Stimulated activated CD8-positive, alpha-beta memory T cell treated with anti-CD3 and anti-CD28 coated beads, Interleukin-2, amount 100 ng/mL, for 1 hour (primary cell): ENCODE measurements at regions not wholly inside any gene's neighbourhood (a gene's known extent, or its start where the extent isn't known, plus 50 kb on each side); places are given as distances from the start of the nearest gene placed in this dataset.

Experiments
- DNase-seq, 2 donors: peaks; one replicate each; pipeline ENCODE4 v3.0.0-alpha.2; 2020; ENCODE audit warnings: low read depth in 2 of 2

- DNase-seq = no peak
Observed at GRCh38 chr4:123990310-123990870, 593.8 kb downstream of the SPRY1 start.

DNA sequence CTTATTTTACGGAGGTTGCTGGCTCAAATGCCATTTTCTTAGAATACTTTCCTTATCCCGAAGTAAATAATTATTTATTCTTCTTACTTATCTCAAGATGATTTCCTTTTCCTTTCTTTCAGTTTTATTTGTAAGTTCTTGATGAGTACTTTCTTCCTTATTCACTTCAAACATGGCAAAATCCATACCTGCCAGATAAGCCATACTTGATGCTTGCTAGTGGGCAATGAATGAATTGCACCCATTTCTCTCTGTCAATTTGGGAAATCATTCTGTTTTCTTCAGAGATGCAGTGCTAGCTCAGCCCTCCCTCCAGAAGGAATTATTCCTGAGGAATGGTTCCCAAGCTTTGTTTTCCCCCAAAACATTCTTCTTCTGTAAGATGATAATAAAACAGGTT, 598.3 kb downstream of the SPRY1 start:
- DNase-seq = no peak

DNA sequence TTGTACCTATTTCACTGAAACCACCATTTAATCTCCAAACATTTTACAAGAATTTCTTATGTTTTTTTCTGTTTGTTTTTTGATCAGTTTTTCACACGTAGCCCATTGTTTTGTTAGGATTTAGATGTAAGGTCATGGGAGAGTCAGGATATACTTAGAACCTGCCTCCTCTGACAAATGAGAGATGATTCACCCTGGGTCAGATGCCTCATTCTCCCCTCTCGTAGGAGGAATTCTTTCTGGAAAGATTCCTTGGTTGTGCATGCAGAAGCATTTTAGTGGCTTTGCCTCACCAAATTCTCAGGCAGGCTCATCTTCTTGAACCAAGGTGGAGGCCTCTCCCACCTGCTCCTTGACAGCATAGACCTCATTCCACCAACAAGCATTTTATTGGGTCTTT, 599.3 kb downstream of the SPRY1 start:
- DNase-seq = no peak

- no peak for DNase-seq
Observed at GRCh38 chr4:123996718-123997510, 600.3 kb downstream of the SPRY1 start.

GRCh38 chr4:123997776-123998449, 601.3 kb downstream of the SPRY1 start:
- DNase-seq = no peak

DNA sequence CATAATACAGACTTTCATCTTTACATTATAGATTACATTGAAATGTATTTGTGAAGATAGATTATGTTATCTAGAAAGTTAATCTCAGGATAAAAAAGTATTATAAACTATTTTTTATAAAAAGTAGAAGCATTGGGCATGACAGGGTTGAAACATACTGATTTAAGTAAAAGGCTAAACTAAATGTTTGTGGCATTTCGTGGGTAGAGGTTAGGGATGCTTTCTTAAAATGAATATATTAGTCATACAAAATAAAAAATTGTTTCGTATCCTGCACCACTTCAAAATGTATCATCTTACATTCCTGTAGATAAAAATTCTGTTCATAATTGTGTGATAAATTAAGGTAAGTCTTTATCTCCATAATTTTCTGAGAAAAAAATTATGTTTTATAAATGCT, 603.6 kb downstream of the SPRY1 start:
- DNase-seq = no peak

DNA sequence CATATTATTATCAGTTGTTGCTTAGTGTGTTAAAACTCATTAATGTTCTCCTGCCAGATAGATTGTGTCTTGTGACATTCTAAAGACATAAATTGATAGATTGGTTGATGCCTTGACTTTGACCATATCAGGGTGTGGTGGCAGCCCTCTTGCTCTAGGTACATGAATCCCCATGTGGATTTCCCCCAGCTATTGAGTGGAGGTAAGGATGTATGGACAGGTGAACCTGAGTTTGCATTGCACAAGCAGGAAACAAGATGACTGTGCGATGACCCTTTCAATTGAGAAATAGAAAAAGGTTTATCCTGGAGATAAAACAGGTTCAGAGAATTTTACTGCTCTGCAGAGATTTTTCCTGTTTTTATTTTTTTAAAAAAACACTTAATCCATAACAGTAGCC, 619.2 kb downstream of the SPRY1 start:
- no peak for DNase-seq

DNA sequence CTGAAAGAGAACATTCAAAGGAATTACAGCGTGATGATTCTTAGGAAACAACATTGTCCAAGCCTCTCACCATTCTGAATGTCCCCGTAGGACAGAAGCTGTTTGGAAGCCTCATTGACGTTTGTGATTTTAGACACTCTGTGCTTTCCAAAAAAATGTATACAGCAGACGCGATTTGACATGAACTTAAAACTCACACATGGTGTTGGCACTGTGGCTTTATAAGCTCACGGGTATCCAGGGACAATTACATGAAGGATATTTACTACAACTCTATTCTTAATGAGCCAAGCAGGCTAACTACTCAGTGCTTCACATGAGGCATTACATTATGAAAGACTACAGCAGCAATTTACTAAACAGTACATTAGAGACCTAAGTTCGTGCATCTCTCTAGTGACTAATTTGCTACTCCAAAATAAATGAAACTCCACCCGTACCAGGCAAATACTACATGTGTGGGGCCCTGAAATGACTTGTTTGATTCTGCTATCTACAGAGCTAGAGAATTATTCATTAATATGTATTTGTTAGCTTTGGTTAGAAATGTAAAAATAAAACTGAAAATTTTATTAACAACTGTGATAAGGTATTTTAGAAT, 620.7 kb downstream of the SPRY1 start:
- no peak for DNase-seq

DNA sequence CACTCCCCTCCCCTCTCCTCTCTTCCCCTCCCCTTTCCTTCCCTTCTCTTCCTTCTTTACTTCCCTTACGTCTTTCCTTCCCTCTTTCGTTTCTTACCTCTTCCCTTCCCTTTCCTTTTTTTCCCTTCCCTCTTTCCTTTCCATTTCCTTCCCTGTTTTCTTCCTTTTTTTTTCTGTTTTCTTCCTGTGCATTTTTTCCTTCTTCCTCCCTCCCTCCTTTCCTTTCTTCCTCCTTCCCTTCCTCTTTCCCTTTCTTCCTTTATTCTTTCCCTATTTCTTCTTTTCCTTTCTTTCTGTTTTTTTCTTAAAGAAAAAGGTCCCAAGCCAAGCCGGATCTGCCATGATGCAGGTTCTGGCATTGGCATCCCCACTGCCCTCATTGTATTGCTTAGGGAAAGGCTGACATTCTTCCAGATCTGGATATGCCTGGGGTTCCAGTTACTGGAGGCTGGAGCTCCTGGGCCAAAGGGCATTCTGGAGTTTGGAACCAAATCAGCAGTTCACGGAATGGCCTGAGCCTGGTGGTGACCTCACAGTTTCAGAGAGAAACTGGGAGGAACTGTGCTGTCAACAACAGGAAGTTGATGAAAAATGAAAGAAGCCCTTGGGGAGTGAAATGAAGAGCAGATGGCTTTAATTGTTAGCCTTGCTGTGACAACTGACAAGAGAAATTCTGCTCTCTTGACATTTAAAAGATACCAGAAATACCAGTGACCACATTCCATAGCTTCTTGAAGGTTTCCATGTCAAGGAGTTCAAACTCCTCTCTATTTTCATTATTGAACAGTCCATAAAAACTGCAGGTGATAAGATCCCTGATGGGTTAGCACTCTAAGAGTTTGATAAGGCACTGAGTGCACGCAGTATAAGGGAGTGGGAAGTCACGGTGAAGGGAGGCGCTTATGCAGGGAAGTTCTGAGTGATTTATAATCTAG, 622.1 kb downstream of the SPRY1 start:
- no peak for DNase-seq

DNA sequence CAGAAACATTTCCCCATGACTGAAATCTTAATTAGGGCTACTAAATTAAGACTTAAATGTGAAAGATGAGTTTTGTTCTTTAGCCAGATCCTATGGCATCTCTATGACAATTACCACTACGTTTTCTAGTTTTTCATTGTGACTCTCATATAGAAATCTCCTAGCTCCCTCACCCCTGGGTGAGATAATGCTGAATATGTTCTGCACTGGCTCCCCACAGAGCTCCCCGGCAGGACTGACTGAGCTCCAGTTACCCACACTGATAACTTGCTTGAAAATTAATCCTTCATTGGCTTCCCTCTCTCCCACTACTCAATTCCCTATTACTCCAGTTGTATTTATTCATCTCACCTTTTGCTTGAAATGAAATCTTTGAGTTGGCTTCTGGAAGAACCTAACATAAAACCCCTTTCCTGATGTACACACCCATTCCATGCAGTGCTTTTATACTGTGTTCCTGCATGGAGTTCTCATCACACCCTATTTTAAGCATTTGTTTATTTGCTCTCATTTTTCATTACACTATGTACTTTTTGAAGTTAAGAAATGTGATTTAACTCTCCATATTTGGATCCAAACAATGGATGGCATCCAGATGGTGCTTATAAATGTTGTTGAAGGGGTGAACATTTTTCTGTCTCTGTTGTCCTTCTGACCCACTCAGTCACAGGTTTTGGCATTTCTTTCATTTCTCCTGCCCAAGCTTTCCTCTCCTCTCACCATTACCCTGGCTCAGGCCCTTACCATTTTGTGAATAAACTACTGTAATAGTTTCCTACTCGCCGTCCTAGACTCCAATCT, 623.4 kb downstream of the SPRY1 start:
- DNase-seq = no peak

DNA sequence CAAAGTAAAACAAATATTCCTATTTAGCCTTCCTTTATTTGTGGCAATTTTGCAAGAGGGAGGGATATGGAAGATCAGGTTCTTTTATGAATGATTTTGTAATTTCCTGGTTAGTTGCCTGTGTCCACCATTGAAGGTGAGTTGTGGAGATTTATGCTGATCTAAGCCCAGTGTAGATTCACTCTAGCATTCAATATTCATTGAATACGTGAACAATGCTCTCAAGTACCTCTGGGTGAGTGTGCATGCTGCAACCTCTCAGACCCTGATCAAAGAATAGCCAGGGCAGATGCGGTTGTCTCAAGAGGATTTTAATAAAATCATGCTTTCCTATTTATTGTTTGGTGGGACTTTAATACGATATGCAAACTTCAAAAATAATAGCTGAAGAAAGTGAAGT, 628.4 kb downstream of the SPRY1 start:
- no peak for DNase-seq

DNA sequence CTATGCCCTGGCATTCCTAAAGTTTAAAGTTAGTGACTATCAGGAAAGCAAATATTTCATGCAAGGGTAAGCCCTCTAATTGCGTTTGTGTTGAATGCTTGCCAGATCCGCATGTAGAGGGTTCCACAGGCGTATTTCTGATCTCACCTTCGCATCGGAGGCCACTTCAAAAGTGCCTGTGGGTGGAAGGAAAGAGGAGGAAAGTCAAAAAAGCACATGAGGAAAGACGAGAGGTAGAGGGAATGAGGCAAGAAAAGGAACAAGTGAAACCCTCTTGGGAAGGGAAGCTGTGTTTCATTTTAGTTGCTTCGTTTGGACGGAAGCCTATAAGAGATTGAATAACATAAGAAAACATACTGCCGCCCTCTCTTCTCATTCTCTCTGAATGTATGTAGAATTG, 628.8 kb downstream of the SPRY1 start:
- DNase-seq = no peak

GRCh38 chr4:124028182-124028581, 631.6 kb downstream of the SPRY1 start:
- DNase-seq = no peak

GRCh38 chr4:124030147-124030546, 633.6 kb downstream of the SPRY1 start:
- DNase-seq = no peak

DNA sequence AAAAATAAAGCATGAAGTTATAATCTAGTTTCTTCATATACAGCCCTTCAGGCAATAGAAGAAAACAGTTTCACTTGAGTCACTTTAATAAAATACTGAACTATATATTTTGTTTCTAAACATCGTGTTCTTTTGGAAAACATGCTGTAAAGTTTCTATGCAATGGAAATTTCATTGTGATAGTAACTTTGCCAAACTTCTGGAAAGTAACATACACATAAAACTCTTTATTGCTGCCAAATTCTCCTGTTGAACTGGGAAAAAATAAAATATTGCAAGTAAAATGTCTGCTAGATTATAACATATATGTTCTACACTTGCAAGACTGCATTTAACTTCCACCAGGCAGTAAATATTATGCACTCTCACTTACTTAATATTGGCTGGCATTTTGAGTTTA, 635.4 kb downstream of the SPRY1 start:
- no peak for DNase-seq

DNA sequence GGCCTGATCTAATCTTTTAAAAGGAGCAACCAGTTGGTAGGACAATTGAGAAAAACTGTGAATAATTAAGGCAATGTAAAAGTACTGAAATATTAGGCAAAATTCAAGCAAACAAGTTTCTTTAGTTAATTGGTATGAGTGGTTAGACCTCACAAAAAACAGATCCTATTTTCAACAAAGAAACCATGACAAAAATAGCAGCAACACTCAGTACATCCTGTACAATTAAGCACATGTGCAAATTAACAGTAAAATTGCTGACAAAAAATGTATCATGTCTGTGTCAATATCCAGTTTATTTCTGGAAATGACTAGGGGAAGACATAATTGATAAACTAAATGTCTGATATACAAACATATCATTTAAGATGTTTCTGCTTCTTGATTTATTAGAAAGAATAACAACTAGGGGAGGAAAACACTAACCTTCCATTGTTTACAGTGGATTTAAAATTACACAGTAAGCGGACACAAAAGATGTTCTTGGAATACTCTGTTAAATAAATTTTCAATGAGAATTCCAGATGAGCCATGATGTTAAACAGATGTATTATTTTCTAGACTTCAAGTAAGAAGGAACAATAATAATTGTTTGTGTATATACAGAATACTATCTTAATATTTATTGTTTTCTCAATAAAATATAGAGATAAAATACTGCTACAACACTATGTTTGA, 638.9 kb downstream of the SPRY1 start:
- DNase-seq = no peak

DNA sequence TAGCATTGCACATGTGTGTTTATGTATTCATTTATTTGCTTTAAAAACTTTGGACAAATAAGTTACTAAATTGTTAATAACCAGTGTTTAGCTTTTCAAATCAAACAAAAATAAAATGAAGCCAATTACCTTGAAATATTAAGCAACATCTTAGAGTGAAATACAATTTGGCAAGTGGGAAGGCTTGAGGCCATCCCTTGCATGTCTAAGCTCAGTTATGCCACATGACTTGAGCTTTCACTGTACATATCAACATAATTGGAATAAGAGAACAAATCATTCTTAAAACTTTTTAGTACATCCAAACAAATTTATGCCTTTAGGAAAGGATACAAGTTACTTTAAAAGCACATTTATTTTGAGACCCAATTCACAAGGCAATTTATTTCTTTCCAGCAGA, 640.6 kb downstream of the SPRY1 start:
- no peak for DNase-seq

- DNase-seq = no peak
Observed at GRCh38 chr4:124044330-124044729, 647.7 kb downstream of the SPRY1 start.

DNA sequence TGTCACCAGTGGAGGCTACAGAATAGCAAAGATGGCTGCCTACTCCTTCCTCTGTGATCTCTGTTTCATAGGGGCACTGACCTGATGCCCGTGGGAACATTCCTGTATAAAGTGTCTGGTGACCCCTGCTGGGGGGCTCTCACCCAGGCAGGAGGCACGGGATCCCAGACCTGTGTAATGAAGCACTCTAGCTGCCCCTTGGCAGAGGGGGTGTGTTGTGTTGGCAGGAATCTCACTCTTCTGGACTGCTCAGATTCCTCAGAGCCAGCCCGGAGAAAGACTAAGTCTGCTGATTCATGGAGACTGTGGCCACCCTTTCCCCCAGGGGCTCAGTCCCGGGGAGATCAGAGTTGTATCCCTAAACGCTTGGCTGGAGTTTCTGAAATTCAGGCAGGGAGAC, 648.3 kb downstream of the SPRY1 start:
- DNase-seq = no peak

DNA sequence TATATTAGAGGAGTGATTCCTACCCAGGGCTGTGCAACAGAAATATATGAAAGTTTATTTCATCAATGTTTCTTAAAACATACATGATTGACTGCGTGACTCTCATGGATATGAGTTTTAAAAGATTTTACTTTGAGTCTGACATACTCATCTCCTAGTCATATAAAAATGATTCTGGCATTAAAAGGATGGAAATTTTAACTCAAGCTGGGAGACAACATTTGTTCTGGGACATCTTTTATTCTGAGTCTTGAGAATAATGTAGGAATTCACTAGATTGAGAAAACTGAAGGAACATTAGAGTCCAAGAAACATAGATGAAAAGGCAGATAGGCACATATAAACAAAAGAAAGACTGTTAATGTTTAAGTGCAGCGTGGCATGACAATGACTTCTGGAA, 649.6 kb downstream of the SPRY1 start:
- no peak for DNase-seq
